Astrocyte of the cerebellum (primary cell): ENCODE measurements at regions not wholly inside any gene's neighbourhood (a gene's known extent, or its start where the extent isn't known, plus 50 kb on each side); places are given as distances from the start of the nearest gene placed in this dataset.
"Not testable (repeated sequence)": the region's sequence is repeated elsewhere in the genome, so short reads cannot be mapped to it uniquely, and the experiment has no call there.

Experiments
- DNase-seq: peaks from one replicate; pipeline ENCODE4 v3.0.0-alpha.2; 2011; ENCODE audit warnings: low read depth
- H3K4me3 ChIP-seq: 2 replicates; pipeline ENCODE4 v1.5.1; 2011; ENCODE audit warnings: mild to moderate bottlenecking, low read depth, low read length, moderate library complexity
- in situ Hi-C: cut with HindIII; loops from 2 replicates; pipeline ENCODE4 v1.10.0; 2017; ENCODE audit warnings: low sequenced_read_pairs
- TF ChIP-seq, protein P1 (sequence below): IDR thresholded peaks from 2 replicates; pipeline ENCODE4 v1.5.1; 2012; ENCODE audit warnings: low read length, low read depth, moderate library complexity, mild to moderate bottlenecking; ENCODE audit errors: missing control alignments

DNA sequence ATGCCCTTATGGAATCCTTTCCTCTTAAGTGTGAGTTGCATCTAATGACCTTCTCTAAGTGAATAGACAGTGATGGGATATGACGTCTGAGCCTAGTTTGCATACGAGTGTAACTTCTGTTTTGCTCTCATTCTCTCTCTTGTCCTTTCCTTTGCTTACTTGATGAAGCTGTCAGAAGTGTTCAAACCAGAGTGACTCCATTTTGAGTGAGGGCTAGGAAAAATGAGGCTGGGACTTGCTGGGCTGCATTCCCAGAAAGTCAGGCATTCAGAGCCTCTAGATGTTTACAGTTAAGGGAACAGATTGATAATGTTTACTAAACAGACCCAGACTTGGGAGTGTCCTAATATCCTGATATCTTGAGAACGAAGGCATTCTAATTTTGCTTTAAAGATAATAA lies 311.2 kb upstream of the SOX4 start:
- DNase-seq, in situ Hi-C loops, H3K4me3 ChIP-seq: not testable (repeated sequence)

DNA sequence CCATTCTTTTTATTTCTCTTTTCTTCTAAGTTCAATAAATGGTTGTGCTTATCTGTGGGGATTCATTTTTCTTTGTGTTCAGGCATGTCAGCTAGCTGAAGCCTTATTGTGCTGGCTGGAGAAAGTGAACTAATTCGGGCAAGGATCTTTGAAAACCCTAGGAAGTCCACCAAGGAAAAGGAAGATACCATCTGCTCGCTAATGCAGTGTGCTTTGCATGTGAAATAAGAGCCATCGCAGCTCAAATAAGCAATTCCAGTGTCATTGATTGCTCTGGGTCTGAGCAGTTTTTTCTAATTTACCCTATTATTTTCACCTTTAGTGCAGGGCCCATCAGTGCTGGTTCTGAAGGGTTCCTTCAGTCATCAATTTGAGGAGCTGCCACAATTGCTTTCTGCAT lies 309.4 kb upstream of the SOX4 start:
- TF ChIP-seq, protein P1, sequence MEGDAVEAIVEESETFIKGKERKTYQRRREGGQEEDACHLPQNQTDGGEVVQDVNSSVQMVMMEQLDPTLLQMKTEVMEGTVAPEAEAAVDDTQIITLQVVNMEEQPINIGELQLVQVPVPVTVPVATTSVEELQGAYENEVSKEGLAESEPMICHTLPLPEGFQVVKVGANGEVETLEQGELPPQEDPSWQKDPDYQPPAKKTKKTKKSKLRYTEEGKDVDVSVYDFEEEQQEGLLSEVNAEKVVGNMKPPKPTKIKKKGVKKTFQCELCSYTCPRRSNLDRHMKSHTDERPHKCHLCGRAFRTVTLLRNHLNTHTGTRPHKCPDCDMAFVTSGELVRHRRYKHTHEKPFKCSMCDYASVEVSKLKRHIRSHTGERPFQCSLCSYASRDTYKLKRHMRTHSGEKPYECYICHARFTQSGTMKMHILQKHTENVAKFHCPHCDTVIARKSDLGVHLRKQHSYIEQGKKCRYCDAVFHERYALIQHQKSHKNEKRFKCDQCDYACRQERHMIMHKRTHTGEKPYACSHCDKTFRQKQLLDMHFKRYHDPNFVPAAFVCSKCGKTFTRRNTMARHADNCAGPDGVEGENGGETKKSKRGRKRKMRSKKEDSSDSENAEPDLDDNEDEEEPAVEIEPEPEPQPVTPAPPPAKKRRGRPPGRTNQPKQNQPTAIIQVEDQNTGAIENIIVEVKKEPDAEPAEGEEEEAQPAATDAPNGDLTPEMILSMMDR = no peak
- H3K4me3 ChIP-seq = no peak overlapping the region
- no peak for DNase-seq
- in situ Hi-C loops = no loop called here

DNA sequence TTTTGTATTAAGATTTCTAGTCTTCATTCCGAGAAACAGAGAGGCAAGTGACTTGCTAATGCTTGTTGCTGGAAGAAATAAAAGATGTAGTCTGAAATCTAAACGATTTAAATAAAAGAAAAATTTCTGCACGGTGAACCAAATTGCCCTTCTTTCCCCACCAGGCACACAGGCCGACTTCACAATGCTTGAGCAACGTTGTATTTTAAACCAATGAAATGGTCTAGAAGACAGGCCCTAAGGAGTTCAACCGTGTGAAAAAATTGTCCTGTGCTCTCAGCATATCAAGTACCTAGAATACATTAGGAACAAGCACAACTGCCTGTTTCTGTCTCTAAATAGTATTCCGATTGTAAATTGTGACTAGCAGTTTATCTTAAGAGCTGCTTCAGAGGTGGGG lies 308.8 kb upstream of the SOX4 start:
- in situ Hi-C loops = no loop called here
- no peak overlapping the region for H3K4me3 ChIP-seq
- no peak for DNase-seq
- TF ChIP-seq, protein P1 = no peak

DNA sequence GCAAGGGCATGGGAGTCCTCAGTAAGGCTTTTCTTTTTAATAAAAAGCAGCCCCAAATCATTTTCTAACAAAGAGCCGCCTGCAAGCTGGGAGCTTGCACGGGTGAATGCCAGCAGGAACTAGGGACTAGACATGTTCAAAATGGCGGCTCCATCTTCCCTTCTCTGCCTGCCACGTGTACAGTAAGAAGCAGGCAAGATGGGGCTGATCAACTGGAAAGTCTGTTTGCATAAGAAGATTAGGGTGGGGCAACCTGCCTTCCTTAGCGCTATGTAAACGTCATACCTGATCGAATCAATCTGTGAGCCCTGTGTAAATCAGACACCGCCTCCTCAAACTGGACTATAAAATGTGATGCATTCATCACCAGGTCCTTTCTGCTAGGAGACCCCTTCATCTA lies 299.4 kb upstream of the SOX4 start:
- in situ Hi-C loops = no loop called here
- DNase-seq = no peak
- TF ChIP-seq, protein P1 = no peak
- no peak overlapping the region for H3K4me3 ChIP-seq

DNA sequence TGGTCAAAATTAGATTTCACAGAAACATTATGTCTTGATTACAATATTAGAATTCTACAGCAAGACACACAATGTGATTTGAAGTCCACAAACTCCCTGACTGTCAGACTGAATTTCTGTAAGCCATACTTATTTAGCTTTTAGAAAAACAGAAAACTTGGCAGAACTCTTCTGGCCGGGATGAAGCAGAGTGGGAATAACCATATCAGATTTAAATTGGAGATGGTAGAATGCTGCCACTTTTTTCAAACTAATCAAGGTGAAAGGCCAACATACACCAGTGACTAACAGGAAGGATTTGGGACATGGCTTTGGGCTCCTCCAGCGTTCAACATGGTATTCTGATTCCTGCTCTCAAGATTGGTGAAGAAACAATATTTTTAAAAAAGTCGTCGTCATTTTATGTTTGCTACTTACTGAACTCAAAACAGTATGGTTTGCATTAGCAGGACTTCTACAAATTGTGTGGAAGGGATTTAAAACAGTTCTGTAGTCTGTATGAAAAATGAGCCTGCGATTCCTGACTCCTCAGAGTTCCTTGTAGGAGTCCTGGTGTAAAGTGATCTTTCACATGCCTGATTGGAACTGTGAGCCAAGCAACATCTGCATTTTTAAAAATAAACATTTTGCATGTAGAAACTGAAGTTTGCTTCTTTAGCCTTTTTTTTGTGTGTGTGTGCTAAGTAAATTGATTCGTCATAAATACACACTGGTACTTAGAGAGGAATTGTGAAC lies 297.9 kb upstream of the SOX4 start:
- TF ChIP-seq, protein P1 = no peak
- in situ Hi-C loops = no loop called here
- no peak overlapping the region for H3K4me3 ChIP-seq
- DNase-seq = no peak

GRCh38 chr6:21297665-21298064 lies 295.9 kb upstream of the SOX4 start:
- no peak for DNase-seq
- no peak overlapping the region for H3K4me3 ChIP-seq
- TF ChIP-seq, protein P1 = no peak
- in situ Hi-C loops = no loop called here

DNA sequence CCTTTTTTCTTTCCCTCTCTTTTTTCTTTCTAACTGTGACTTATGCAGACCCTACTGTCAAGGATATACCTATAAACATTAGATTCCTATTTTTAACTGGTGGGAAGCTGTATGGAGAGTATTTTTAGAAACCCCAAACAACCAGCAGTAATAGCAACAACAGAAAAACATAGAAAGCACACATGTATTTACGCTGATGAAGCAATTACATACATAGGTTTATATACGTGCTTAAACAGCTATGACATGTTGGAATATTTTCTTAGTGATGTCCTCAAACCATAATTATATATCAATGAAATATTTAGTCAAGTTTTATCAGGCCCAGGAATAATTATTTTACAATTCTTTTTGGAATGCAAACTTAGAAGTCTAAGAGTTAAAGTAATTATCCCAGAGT lies 294.3 kb upstream of the SOX4 start:
- no peak overlapping the region for H3K4me3 ChIP-seq
- DNase-seq = no peak
- in situ Hi-C loops = no loop called here
- TF ChIP-seq, protein P1 = no peak
